ENCODE measurements at regions not wholly inside any gene's neighbourhood (a gene's known extent, or its start where the extent isn't known, plus 50 kb on each side); places are given as distances from the start of the nearest gene placed in this dataset.
A peak's percentile ranks its signal among the peaks of the same experiment; 100 is the strongest.
"Not testable (repeated sequence)": the region's sequence is repeated elsewhere in the genome, so short reads cannot be mapped to it uniquely, and the experiment has no call there.

DNA sequence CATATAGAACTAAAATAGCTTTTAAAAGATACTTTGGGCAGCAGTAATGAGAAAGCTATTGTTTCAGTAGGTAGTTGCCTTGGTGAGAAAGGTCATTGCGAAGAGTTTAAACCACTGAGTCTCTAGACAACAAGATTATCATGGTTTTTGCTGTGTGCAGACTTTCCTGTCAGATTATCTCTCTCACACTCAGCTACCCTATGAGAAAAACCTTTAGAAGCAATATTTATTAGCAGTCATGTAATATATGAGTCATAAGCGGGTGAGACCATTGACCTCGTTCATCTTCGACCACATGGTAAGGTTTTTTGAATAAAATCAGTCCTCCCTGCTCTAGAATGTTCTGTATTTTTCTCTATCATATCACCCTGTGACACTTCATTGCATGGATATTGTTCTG, 59.9 kb downstream of the GPR65 start:
- Histone ChIP-seq H3K4me1 (no peaks in the 10 kb centered on the region; the same call in 1 of the 2 replicates), H3K4me3 (no peak overlapping the region), H3K36me3 (no peaks in the 10 kb centered on the region), H3K27ac (no peak overlapping the region), H3K27me3 (no peaks in the 10 kb centered on the region), H3K9me3 (replicated peaks) (no peaks in the 10 kb centered on the region)
- no peak for DNase-seq

DNA sequence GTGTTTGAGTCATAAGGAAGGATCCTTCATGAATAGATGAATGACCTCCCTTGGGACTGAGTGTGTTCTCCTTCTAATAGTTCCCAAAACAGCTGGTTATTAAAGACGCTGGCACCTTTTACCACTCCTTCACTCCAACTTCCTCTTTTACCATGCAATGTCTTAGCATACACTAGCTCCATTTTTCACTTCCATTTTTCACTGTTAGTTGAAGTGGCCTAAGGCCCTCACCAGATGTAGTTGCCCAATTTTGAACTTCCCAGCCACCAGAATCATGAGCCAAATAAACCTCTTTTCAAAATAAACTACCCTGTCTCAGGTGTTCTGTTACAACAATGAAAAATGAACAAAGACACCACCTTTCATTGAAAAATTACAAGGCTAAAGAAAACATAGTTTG, 64.7 kb downstream of the GPR65 start:
- Histone ChIP-seq H3K27ac (no peak overlapping the region), H3K36me3 (no peaks in the 10 kb centered on the region), H3K4me3 (no peak overlapping the region), H3K4me1 (no peaks in the 10 kb centered on the region; the same call in 1 of the 2 replicates), H3K9me3 (replicated peaks) (no peaks in the 10 kb centered on the region), H3K27me3 (no peaks in the 10 kb centered on the region)
- no peak for DNase-seq

- no peak overlapping the region for H3K27ac ChIP-seq
- DNase-seq, result no peak
Measured at GRCh38 chr14:88075269-88075981, 70.5 kb downstream of the GPR65 start.

GRCh38 chr14:88078525-88078924, 73.6 kb downstream of the GPR65 start:
- no peaks in the 10 kb centered on the region for H3K36me3 ChIP-seq
- DNase-seq, result no peak
- no peaks in the 10 kb centered on the region for H3K9me3 ChIP-seq (replicated peaks)
- H3K4me1 ChIP-seq, result no peaks in the 10 kb centered on the region
- H3K4me3 ChIP-seq, result no peak overlapping the region
- H3K27ac ChIP-seq, result no peak overlapping the region
- no peaks in the 10 kb centered on the region for H3K27me3 ChIP-seq

More at GRCh38 chr14:88075269-88075981, 70.5 kb downstream of the GPR65 start:
- Histone ChIP-seq H3K4me3 (no peak overlapping the region), H3K36me3 (no peaks in the 10 kb centered on the region), H3K4me1 (no peaks in the 10 kb centered on the region), H3K27me3 (no peaks in the 10 kb centered on the region), H3K9me3 (replicated peaks) (no peaks in the 10 kb centered on the region)

GRCh38 chr14:88079624-88080023, 74.7 kb downstream of the GPR65 start:
- Histone ChIP-seq H3K27ac (no peak overlapping the region), H3K4me1 (no peaks in the 10 kb centered on the region), H3K27me3 (no peaks in the 10 kb centered on the region), H3K9me3 (replicated peaks) (no peaks in the 10 kb centered on the region), H3K4me3 (no peak overlapping the region), H3K36me3 (no peaks in the 10 kb centered on the region)
- DNase-seq, result no peak

GRCh38 chr14:88085736-88086135, 80.8 kb downstream of the GPR65 start:
- Histone ChIP-seq H3K36me3 (no peaks in the 10 kb centered on the region), H3K4me1 (no peaks in the 10 kb centered on the region), H3K27me3 (no peaks in the 10 kb centered on the region), H3K27ac (no peak overlapping the region), H3K9me3 (replicated peaks) (no peaks in the 10 kb centered on the region; the same call in 1 of the 2 replicates), H3K4me3 (no peak overlapping the region)
- no peak for DNase-seq

GRCh38 chr14:88089445-88089844, 84.5 kb downstream of the GPR65 start:
- H3K4me1 ChIP-seq, result no peaks in the 10 kb centered on the region
- H3K4me3 ChIP-seq, result no peak overlapping the region
- no peaks in the 10 kb centered on the region; the same call in 1 of the 2 replicates for H3K9me3 ChIP-seq (replicated peaks)
- no peak for DNase-seq
- H3K27ac ChIP-seq, result no peak overlapping the region
- H3K36me3 ChIP-seq, result no peaks in the 10 kb centered on the region
- no peaks in the 10 kb centered on the region for H3K27me3 ChIP-seq

- Histone ChIP-seq H3K27me3 (no peaks in the 10 kb centered on the region), H3K9me3 (replicated peaks) (no peaks in the 10 kb centered on the region), H3K4me3 (no peak overlapping the region), H3K27ac (no peak overlapping the region), H3K36me3 (no peaks in the 10 kb centered on the region), H3K4me1 (no peaks in the 10 kb centered on the region)
- no peak for DNase-seq
Measured at GRCh38 chr14:88092529-88092928, 87.6 kb downstream of the GPR65 start.

GRCh38 chr14:88095791-88096190, 90.9 kb downstream of the GPR65 start:
- Histone ChIP-seq H3K27ac (no peak overlapping the region), H3K4me3 (no peak overlapping the region), H3K4me1 (no peaks in the 10 kb centered on the region), H3K27me3 (no peaks in the 10 kb centered on the region; the same call in 1 of the 2 replicates), H3K36me3 (no peaks in the 10 kb centered on the region), H3K9me3 (replicated peaks) (no peaks in the 10 kb centered on the region; the same call in 1 of the 2 replicates)
- no peak for DNase-seq

- H3K27ac ChIP-seq, result no peak overlapping the region
- no peak for DNase-seq
- no peaks in the 10 kb centered on the region; the same call in 1 of the 2 replicates for H3K27me3 ChIP-seq
- H3K9me3 ChIP-seq (replicated peaks), result no peaks in the 10 kb centered on the region; the same call in 1 of the 2 replicates
- no peaks in the 10 kb centered on the region for H3K4me1 ChIP-seq
- no peaks in the 10 kb centered on the region for H3K36me3 ChIP-seq
- H3K4me3 ChIP-seq, result no peak overlapping the region
Measured at GRCh38 chr14:88098163-88098562, 93.2 kb downstream of the GPR65 start.

DNA sequence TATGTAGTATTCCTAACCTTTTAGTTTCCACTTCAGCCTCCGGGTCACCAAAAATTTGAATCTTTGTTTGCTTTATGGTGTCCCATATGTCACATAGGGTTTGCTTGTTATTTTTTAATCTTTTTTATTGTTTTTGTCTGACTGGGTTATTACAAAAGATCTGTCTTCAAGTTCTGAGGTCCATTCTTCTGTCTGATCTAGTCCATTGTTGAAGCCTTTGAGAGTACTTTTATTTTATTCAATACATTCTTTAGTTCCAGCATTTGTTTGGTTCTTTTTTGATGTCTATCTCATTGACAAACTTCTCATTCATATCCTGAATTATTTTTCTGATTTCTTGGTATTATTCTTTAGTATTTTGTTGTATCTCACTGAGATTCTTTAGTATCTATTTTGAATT, 99.8 kb downstream of the GPR65 start:
- no peak overlapping the region for H3K4me3 ChIP-seq
- no peak overlapping the region for H3K27ac ChIP-seq
- H3K36me3 ChIP-seq, result no peaks in the 10 kb centered on the region
- DNase-seq, result no peak
- no peaks in the 10 kb centered on the region for H3K9me3 ChIP-seq (replicated peaks)
- H3K4me1 ChIP-seq, result no peaks in the 10 kb centered on the region
- no peaks in the 10 kb centered on the region for H3K27me3 ChIP-seq

DNA sequence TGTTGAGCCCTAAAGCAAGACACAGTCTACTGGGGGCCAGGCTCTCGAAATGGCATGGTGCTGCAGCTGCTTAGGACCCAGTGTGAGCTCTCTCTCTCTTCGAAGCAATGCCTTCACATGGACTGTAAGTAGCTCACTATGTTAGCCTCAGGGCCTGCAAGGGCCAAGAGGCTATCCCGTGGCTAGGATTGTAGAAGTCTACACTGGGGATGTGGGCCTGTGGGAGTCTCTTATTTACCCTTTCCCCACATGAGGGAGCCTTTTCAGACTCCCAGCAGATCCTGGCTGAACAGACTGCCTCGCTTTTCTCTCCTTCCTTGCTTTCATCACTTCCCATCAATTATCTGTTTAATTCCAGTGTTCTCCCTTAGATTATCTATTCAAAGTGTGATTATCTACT, 101.4 kb downstream of the GPR65 start:
- no peak for DNase-seq
- no peaks in the 10 kb centered on the region for H3K27me3 ChIP-seq
- H3K4me3 ChIP-seq, result no peak overlapping the region
- H3K27ac ChIP-seq, result no peak overlapping the region
- no peaks in the 10 kb centered on the region for H3K9me3 ChIP-seq (replicated peaks)
- H3K4me1 ChIP-seq, result no peaks in the 10 kb centered on the region
- H3K36me3 ChIP-seq, result no peaks in the 10 kb centered on the region

DNA sequence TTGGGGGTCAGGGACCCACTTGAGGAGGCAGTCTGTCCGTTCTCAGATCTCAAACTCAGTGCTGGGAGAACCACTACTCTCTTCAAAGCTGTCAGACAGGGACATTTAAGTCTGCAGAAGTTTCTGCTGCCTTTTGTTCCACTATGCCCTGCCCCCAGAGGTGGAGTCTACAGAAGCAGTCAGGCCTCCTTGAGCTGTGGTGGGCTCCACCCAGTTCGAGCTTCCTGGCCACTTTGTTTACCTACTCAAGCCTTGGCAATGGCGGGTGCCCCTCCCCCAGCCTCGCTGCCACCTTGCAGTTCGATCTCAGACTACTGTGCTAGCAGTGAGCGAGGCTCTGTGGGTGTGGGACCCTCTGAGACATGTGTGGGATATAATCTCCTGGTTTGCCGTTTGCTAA, 122.7 kb downstream of the GPR65 start:
- H3K27me3 ChIP-seq; DNase-seq; H3K4me1 ChIP-seq; H3K36me3 ChIP-seq; H3K9me3 ChIP-seq (replicated peaks); H3K4me3 ChIP-seq; H3K27ac ChIP-seq: not testable (repeated sequence)

DNA sequence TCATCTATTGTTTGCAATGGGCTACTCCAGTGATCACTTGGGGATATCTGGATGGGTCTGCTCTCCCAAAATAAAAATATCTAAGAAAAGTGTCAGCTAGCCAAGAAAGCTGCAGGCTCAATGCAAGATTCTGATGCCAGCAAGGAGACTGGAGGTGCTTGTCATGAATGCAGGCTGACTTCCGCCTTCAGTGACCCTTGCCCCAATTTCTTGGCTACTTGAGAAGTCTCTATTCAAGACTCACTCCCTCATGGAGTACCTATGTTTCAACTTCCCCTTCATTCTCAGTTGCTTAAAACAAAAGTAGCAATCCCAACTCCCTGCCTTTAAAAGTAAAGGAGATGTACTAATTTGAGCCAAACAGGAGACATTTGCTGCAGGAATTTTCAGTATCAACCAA, 123.9 kb downstream of the GPR65 start:
- no peaks in the 10 kb centered on the region for H3K9me3 ChIP-seq (replicated peaks)
- H3K4me1 ChIP-seq, result no peaks in the 10 kb centered on the region
- H3K27ac ChIP-seq, result no peak overlapping the region
- no peak overlapping the region for H3K4me3 ChIP-seq
- no peaks in the 10 kb centered on the region for H3K27me3 ChIP-seq
- no peak for DNase-seq
- no peaks in the 10 kb centered on the region for H3K36me3 ChIP-seq

- Histone ChIP-seq H3K4me1 (no peaks in the 10 kb centered on the region), H3K4me3 (no peak overlapping the region), H3K27me3 (no peaks in the 10 kb centered on the region), H3K27ac (no peak overlapping the region), H3K9me3 (replicated peaks) (no peaks in the 10 kb centered on the region), H3K36me3 (no peaks in the 10 kb centered on the region)
- DNase-seq, result peak in 1 of 2 experiments; percentile 6
Measured at GRCh38 chr14:88129306-88130056, 124.5 kb downstream of the GPR65 start.
